WTC11 (cell line): ENCODE measurements at regions not wholly inside any gene's neighbourhood (a gene's known extent, or its start where the extent isn't known, plus 50 kb on each side); places are given as distances from the start of the nearest gene placed in this dataset.

Experiments
- CTCF ChIP-seq: fragments of 200-600 bp; IDR thresholded peaks from 2 replicates; pipeline ENCODE4 v1.8.0; 2022; ENCODE audit warnings: antibody characterized with exemption
- RELA ChIP-seq: sonication (generic); formaldehyde crosslinking; IDR thresholded peaks from 2 replicates; pipeline ENCODE4 v1.8.1; 2022; ENCODE audit warnings: missing genetic modification reagents, mild to moderate bottlenecking, borderline replicate concordance
- TEAD1 ChIP-seq: sonication (generic); formaldehyde crosslinking; IDR thresholded peaks from 2 replicates; pipeline ENCODE4 v1.8.0; 2022; ENCODE audit warnings: mild to moderate bottlenecking, missing genetic modification reagents
- TF ChIP-seq, protein P1 (sequence below): fragments of 250-450 bp; sonication (Bioruptor Pico); IDR thresholded peaks from 2 replicates; pipeline ENCODE4 v1.9.0; 2021; ENCODE audit warnings: mild to moderate bottlenecking
- TF ChIP-seq, protein P2 (sequence below): sonication (generic); formaldehyde crosslinking; IDR thresholded peaks from 2 replicates; pipeline ENCODE4 v1.8.0; 2022; ENCODE audit warnings: missing genetic modification reagents

- no peak for TF ChIP-seq TEAD1
- no peak for TF ChIP-seq CTCF
- TF ChIP-seq, protein P1, sequence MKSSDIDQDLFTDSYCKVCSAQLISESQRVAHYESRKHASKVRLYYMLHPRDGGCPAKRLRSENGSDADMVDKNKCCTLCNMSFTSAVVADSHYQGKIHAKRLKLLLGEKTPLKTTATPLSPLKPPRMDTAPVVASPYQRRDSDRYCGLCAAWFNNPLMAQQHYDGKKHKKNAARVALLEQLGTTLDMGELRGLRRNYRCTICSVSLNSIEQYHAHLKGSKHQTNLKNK (CRISPR knock-in tag), result no peak
- TF ChIP-seq, protein P2, sequence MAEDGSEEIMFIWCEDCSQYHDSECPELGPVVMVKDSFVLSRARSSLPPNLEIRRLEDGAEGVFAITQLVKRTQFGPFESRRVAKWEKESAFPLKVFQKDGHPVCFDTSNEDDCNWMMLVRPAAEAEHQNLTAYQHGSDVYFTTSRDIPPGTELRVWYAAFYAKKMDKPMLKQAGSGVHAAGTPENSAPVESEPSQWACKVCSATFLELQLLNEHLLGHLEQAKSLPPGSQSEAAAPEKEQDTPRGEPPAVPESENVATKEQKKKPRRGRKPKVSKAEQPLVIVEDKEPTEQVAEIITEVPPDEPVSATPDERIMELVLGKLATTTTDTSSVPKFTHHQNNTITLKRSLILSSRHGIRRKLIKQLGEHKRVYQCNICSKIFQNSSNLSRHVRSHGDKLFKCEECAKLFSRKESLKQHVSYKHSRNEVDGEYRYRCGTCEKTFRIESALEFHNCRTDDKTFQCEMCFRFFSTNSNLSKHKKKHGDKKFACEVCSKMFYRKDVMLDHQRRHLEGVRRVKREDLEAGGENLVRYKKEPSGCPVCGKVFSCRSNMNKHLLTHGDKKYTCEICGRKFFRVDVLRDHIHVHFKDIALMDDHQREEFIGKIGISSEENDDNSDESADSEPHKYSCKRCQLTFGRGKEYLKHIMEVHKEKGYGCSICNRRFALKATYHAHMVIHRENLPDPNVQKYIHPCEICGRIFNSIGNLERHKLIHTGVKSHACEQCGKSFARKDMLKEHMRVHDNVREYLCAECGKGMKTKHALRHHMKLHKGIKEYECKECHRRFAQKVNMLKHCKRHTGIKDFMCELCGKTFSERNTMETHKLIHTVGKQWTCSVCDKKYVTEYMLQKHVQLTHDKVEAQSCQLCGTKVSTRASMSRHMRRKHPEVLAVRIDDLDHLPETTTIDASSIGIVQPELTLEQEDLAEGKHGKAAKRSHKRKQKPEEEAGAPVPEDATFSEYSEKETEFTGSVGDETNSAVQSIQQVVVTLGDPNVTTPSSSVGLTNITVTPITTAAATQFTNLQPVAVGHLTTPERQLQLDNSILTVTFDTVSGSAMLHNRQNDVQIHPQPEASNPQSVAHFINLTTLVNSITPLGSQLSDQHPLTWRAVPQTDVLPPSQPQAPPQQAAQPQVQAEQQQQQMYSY, result no peak
- TF ChIP-seq RELA (CRISPR knock-in tag), result no peak
Measured at GRCh38 chr9:15100571-15100970, 190.3 kb upstream of the FREM1 start.
